ENCODE measurements at regions not wholly inside any gene's neighbourhood (a gene's known extent, or its start where the extent isn't known, plus 50 kb on each side); places are given as distances from the start of the nearest gene placed in this dataset.

DNA sequence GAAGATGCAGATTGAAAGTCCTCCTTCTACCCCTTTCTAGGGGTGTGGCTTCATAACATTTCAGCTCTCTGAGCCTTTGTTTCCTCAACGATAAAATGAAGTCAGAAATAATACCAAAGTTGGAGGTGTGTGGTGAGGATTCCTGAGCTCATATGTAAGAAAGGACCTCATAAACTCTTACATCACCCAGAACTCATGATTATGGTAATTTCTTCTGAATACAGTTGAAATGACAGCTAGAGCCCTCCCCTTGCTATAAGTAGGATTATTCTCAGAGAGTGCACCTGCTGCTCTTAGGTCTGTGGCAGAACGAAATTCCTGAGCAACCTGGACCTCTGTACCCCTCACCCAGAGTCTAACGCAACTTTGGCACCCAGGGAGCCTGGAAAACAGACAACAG lies 291.4 kb upstream of the KLF4 start:
- no peak overlapping the region for H3K27ac ChIP-seq (ENCODE audit: low read depth in 1 of 2, low read length in 2 of 2)
- H3K4me1 ChIP-seq (ENCODE audit: control insufficient read depth in 4 of 4, insufficient read depth in 4 of 4, low read length in 3 of 4): no peaks in the 10 kb centered on the region
- H3K36me3 ChIP-seq (ENCODE audit: control insufficient read depth in 4 of 4, insufficient read depth in 3 of 4, low read depth in 1 of 4, low read length in 3 of 4): no peaks in the 10 kb centered on the region
- TF ChIP-seq, protein P1, sequence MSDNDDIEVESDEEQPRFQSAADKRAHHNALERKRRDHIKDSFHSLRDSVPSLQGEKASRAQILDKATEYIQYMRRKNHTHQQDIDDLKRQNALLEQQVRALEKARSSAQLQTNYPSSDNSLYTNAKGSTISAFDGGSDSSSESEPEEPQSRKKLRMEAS (IDR thresholded peaks at IDR 0.05): no peak
- TF ChIP-seq ZBTB33 (IDR thresholded peaks at IDR 0.05) (no peak), SP1 (IDR thresholded peaks at IDR 0.05) (no peak), TAF1 (conservative IDR thresholded peaks at IDR 0.05) (no peak), HNF4A (conservative IDR thresholded peaks at IDR 0.05) (no peak), EGR1 (IDR thresholded peaks at IDR 0.05; ENCODE audit: low read depth in 2 of 2) (no peak), JUND (IDR thresholded peaks at IDR 0.05) (no peak), NR2F2 (IDR thresholded peaks at IDR 0.05) (no peak), HNF4G (IDR thresholded peaks at IDR 0.05) (no peak), RXRA (IDR thresholded peaks at IDR 0.05) (no peak), REST (IDR thresholded peaks at IDR 0.05) (no peak), YY1 (IDR thresholded peaks at IDR 0.05) (no peak), FOXA1 (IDR thresholded peaks at IDR 0.05) (no peak)
- TF ChIP-seq, protein P2, sequence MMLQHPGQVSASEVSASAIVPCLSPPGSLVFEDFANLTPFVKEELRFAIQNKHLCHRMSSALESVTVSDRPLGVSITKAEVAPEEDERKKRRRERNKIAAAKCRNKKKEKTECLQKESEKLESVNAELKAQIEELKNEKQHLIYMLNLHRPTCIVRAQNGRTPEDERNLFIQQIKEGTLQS (IDR thresholded peaks at IDR 0.05): no peak
- H3K27me3 ChIP-seq (ENCODE audit: control insufficient read depth in 4 of 4, insufficient read depth in 4 of 4, low read length in 3 of 4): no peaks in the 10 kb centered on the region
- no peak overlapping the region for H3K9ac ChIP-seq (ENCODE audit: low read depth in 1 of 2, low read length in 2 of 2)
- H3K9me3 ChIP-seq (ENCODE audit: control insufficient read depth in 4 of 4, low read length in 3 of 4): no peaks in the 10 kb centered on the region
- 46% methylated on average over 3 of the region's 3 CpGs for WGBS
- DNase-seq (ENCODE audit: low spot score): no peak
- H3K4me3 ChIP-seq (ENCODE audit: low read depth in 1 of 3, low read length in 3 of 3): no peak overlapping the region

- Histone ChIP-seq H3K36me3 (ENCODE audit: control insufficient read depth in 4 of 4, insufficient read depth in 3 of 4, low read depth in 1 of 4, low read length in 3 of 4) (no peaks in the 10 kb centered on the region), H3K9me3 (ENCODE audit: control insufficient read depth in 4 of 4, low read length in 3 of 4) (no peaks in the 10 kb centered on the region), H3K4me3 (ENCODE audit: low read depth in 1 of 3, low read length in 3 of 3) (no peak overlapping the region), H3K4me1 (ENCODE audit: control insufficient read depth in 4 of 4, insufficient read depth in 4 of 4, low read length in 3 of 4) (no peaks in the 10 kb centered on the region), H3K27ac (ENCODE audit: low read depth in 1 of 2, low read length in 2 of 2) (no peak overlapping the region), H3K9ac (ENCODE audit: low read depth in 1 of 2, low read length in 2 of 2) (no peak overlapping the region), H3K27me3 (ENCODE audit: control insufficient read depth in 4 of 4, insufficient read depth in 4 of 4, low read length in 3 of 4) (no peaks in the 10 kb centered on the region)
- WGBS: 81% methylated on average over 3 of the region's 3 CpGs
- TF ChIP-seq TAF1 (conservative IDR thresholded peaks at IDR 0.05) (no peak), GABPA (IDR thresholded peaks at IDR 0.05 in 1 of 2, conservative IDR thresholded peaks at IDR 0.05 in 1 of 2) (no peak), YY1 (IDR thresholded peaks at IDR 0.05) (no peak), EGR1 (IDR thresholded peaks at IDR 0.05; ENCODE audit: low read depth in 2 of 2) (no peak), SP1 (IDR thresholded peaks at IDR 0.05) (no peak), FOXA2 (IDR thresholded peaks at IDR 0.05) (no peak), ZBTB33 (IDR thresholded peaks at IDR 0.05) (no peak)
- TF ChIP-seq, protein P2 (IDR thresholded peaks at IDR 0.05): no peak
- DNase-seq (ENCODE audit: low spot score): no peak
Observed at GRCh38 chr9:107779731-107780130, 290.2 kb upstream of the KLF4 start.
